MM.1S (cell line): ENCODE measurements at regions not wholly inside any gene's neighbourhood (a gene's known extent, or its start where the extent isn't known, plus 50 kb on each side); places are given as distances from the start of the nearest gene placed in this dataset.

Source experiments
- DNase-seq: peaks from one replicate; pipeline ENCODE4 v3.0.0-alpha.2; 2015
- H2AFZ ChIP-seq: fragments of 300-600 bp; sonication (generic); 2 replicates; pipeline ENCODE4 v1.6.0; 2016; ENCODE audit warnings: antibody characterized with exemption, low read length
- H3F3A ChIP-seq: fragments of 300-600 bp; sonication (generic); 2 replicates; pipeline ENCODE4 v1.6.1; 2016; ENCODE audit warnings: mild to moderate bottlenecking, antibody characterized with exemption, low read length, moderate library complexity, mixed read lengths; ENCODE audit not compliant: insufficient read depth
- H3K27ac ChIP-seq: fragments of 300-600 bp; sonication (generic); 2 replicates; pipeline ENCODE4 v1.5.1; 2016; ENCODE audit warnings: mild to moderate bottlenecking, low read length
- H3K27me3 ChIP-seq: fragments of 300-600 bp; sonication (generic); replicated peaks from 2 replicates; pipeline ENCODE4 v1.6.0; 2016; ENCODE audit warnings: low read length; ENCODE audit not compliant: insufficient read depth
- H3K36me3 ChIP-seq: fragments of 300-600 bp; sonication (generic); replicated peaks from 2 replicates; pipeline ENCODE4 v1.6.1; 2016; ENCODE audit warnings: mild to moderate bottlenecking, low read length, mixed read lengths; ENCODE audit not compliant: insufficient read depth
- H3K4me1 ChIP-seq: fragments of 300-600 bp; sonication (generic); 2 replicates; pipeline ENCODE4 v1.6.1; 2016; ENCODE audit warnings: low read length, mixed read lengths
- H3K4me2 ChIP-seq: fragments of 300-600 bp; sonication (generic); 2 replicates; pipeline ENCODE4 v1.6.0; 2016; ENCODE audit warnings: low read depth, low read length
- H3K4me3 ChIP-seq: fragments of 300-600 bp; sonication (generic); 2 replicates; pipeline ENCODE4 v1.5.1; 2016; ENCODE audit warnings: low read length, mixed read lengths
- H3K79me2 ChIP-seq: fragments of 300-600 bp; sonication (generic); 2 replicates; pipeline ENCODE4 v1.6.1; 2016; ENCODE audit warnings: mixed run types, low read length, mixed read lengths
- H3K9ac ChIP-seq: fragments of 300-600 bp; sonication (generic); 2 replicates; pipeline ENCODE4 v1.6.1; 2016; ENCODE audit warnings: low read length, mixed read lengths
- H3K9me2 ChIP-seq: fragments of 300-600 bp; sonication (generic); replicated peaks from 2 replicates; pipeline ENCODE4 v1.6.1; 2016; ENCODE audit warnings: mild to moderate bottlenecking, low read length, mixed read lengths; ENCODE audit not compliant: insufficient read depth
- H3K9me3 ChIP-seq: fragments of 300-600 bp; sonication (generic); replicated peaks from 2 replicates; pipeline ENCODE4 v1.6.1; 2016; ENCODE audit warnings: mild to moderate bottlenecking, low read length, mixed read lengths; ENCODE audit not compliant: insufficient read depth
- H4K20me1 ChIP-seq: fragments of 300-600 bp; sonication (generic); 2 replicates; pipeline ENCODE4 v1.6.1; 2016; ENCODE audit warnings: mild to moderate bottlenecking, low read length, moderate library complexity, mixed read lengths; ENCODE audit not compliant: insufficient read depth
- CTCF ChIP-seq: fragments of 300-600 bp; sonication (generic); IDR thresholded peaks from 2 replicates; pipeline ENCODE4 v1.5.1; 2016; ENCODE audit warnings: antibody characterized with exemption, low read length, mixed read lengths
- EZH2 ChIP-seq: fragments of 300-600 bp; sonication (generic); optimal IDR thresholded peaks from 2 replicates; pipeline ENCODE3; 2017; ENCODE audit warnings: low read depth, mild to moderate bottlenecking, antibody characterized with exemption, low read length, mixed read lengths
- EZH2phosphoT487 ChIP-seq: fragments of 300-600 bp; sonication (generic); IDR thresholded peaks from 2 replicates; pipeline ENCODE4 v1.6.1; 2018; ENCODE audit warnings: antibody characterized with exemption, low read length

DNA sequence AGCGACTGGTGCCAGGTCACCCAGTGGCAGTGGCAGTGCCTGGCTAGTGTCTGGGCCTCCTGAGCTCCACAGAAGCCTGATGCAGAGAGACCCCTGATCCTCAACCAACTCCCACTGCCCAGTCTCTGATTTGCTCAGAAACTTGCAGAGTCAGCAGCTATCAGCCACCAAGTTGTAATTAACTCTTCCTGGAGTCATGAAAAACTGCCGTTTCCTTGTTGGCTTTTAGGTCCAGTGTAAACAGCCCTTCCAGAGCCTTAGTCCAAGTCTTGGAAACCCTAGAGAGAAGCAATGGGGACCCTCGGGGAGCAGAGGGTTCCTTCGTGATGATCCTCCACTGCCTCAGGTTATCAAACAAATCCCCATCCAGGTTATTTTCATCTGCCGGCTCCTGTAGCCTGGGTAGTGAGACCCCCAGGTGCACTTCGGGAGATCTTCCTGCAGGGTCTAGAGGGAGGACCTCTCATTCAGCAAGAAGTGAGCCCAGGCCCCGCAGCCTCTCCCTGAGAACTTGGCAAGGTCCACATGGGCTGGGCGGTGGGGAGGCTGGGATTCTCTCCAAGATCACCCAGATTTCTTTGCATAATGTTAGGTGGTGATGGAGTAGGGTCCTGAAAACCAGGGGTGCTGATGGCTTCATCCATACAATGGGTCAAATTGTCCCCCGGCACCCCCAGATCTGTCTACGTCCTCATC lies 137.7 kb upstream of the HDAC4 start:
- no peaks in the 10 kb centered on the region for H3F3A ChIP-seq
- no peak overlapping the region for H3K9ac ChIP-seq
- TF ChIP-seq EZH2phosphoT487 = no peak
- no peak for TF ChIP-seq EZH2
- no peak for TF ChIP-seq CTCF
- H3K9me2 ChIP-seq = no peaks in the 10 kb centered on the region
- no peak overlapping the region for H3K4me3 ChIP-seq
- no peak overlapping the region for H3K27ac ChIP-seq
- H2AFZ ChIP-seq = no peak overlapping the region
- no peak overlapping the region for H3K4me2 ChIP-seq
- H4K20me1 ChIP-seq = no peaks in the 10 kb centered on the region
- DNase-seq = no peak
- no peaks in the 10 kb centered on the region for H3K36me3 ChIP-seq
- no peaks in the 10 kb centered on the region for H3K79me2 ChIP-seq
- H3K27me3 ChIP-seq = no peaks in the 10 kb centered on the region
- H3K9me3 ChIP-seq = no peaks in the 10 kb centered on the region
- no peaks in the 10 kb centered on the region for H3K4me1 ChIP-seq

GRCh38 chr2:239537633-239538356 lies 137.0 kb upstream of the HDAC4 start:
- Histone ChIP-seq H3K27ac (no peak overlapping the region), H3K9me3 (no peaks in the 10 kb centered on the region), H3K9me2 (no peaks in the 10 kb centered on the region), H3F3A (no peaks in the 10 kb centered on the region), H3K79me2 (no peaks in the 10 kb centered on the region), H4K20me1 (no peaks in the 10 kb centered on the region), H2AFZ (no peak overlapping the region), H3K9ac (no peak overlapping the region), H3K4me1 (no peaks in the 10 kb centered on the region), H3K36me3 (no peaks in the 10 kb centered on the region), H3K4me2 (no peak overlapping the region), H3K4me3 (no peak overlapping the region), H3K27me3 (no peaks in the 10 kb centered on the region)
- no peak for TF ChIP-seq EZH2phosphoT487
- TF ChIP-seq EZH2 = no peak
- TF ChIP-seq CTCF = no peak
- no peak for DNase-seq

DNA sequence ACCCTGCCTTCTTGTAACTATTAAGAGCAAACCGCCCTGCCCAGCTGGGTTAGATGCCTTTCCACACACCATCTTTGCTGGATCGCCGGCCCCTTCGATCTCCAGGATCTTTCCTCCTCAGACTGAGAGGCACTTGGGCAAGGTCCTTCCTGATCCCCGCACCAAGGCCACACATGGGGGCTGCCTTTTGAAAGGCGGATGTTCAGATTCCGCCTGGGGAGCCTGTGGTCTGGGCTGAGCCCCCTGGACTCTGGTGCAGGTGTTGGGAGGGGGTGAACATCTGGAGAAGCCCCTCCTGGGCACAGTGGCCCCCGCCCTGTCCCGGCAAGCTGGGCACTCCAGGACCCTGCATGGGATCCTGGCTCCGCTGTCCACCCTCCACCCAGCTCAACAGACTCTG lies 135.4 kb upstream of the HDAC4 start:
- Histone ChIP-seq H3K79me2 (no peaks in the 10 kb centered on the region), H3K4me2 (no peak overlapping the region), H2AFZ (no peak overlapping the region), H3K4me1 (no peaks in the 10 kb centered on the region), H3K4me3 (no peak overlapping the region), H3K9ac (no peak overlapping the region), H3F3A (no peaks in the 10 kb centered on the region), H3K9me2 (no peaks in the 10 kb centered on the region), H4K20me1 (no peaks in the 10 kb centered on the region), H3K36me3 (no peaks in the 10 kb centered on the region), H3K9me3 (no peaks in the 10 kb centered on the region), H3K27me3 (no peaks in the 10 kb centered on the region), H3K27ac (no peak overlapping the region)
- no peak for DNase-seq
- TF ChIP-seq EZH2 = no peak
- no peak for TF ChIP-seq CTCF
- TF ChIP-seq EZH2phosphoT487 = no peak
